Activated CD8-positive, alpha-beta T cell treated with anti-CD3 and anti-CD28 coated beads, Interleukin-2, amount 10 ng/mL, durations not matched to agents 7 days and 5 days (primary cell): ENCODE measurements at regions not wholly inside any gene's neighbourhood (a gene's known extent, or its start where the extent isn't known, plus 50 kb on each side); places are given as distances from the start of the nearest gene placed in this dataset.
"Not testable (repeated sequence)": the region's sequence is repeated elsewhere in the genome, so short reads cannot be mapped to it uniquely, and the experiment has no call there.

Experiments used
- ATAC-seq: fragments of 150-1000 bp; cut with Tn5 transposase; one replicate; pipeline ENCODE4 v1.10.0; 2021; ENCODE audit warnings: moderate library complexity
- CTCF ChIA-PET: fragments of 350-600 bp; sonication (Branson Sonifier 250); formaldehyde crosslinking; loops from one replicate; lab custom pipeline; 2021; ENCODE audit warnings: antibody characterized with exemption; lab: Charles Lee
- POLR2A ChIA-PET: fragments of 350-600 bp; sonication (Branson Sonifier 250); formaldehyde crosslinking; loops from one replicate; lab custom pipeline; 2021; ENCODE audit warnings: antibody characterized with exemption; lab: Charles Lee
- DNase-seq: peaks from one replicate; pipeline ENCODE4 v3.0.0-alpha.2; 2020
- H3K27ac Mint-ChIP-seq: one replicate; pipeline ENCODE4 v1.8.0; 2021; ENCODE audit warnings: mild to moderate bottlenecking, mixed read lengths
- H3K27me3 Mint-ChIP-seq: one replicate; pipeline ENCODE4 v1.8.0; 2021; ENCODE audit warnings: low read depth, mixed read lengths
- H3K36me3 Mint-ChIP-seq: one replicate; pipeline ENCODE4 v1.8.0; 2021; ENCODE audit warnings: low read depth, mixed read lengths
- H3K4me1 Mint-ChIP-seq: one replicate; pipeline ENCODE4 v1.8.0; 2021; ENCODE audit warnings: low read depth, mixed read lengths
- H3K4me3 Mint-ChIP-seq: one replicate; pipeline ENCODE4 v1.8.0; 2021; ENCODE audit warnings: mild to moderate bottlenecking, mixed read lengths
- H3K9me3 Mint-ChIP-seq: one replicate; pipeline ENCODE4 v1.8.0; 2022; ENCODE audit warnings: mixed read lengths; ENCODE audit not compliant: insufficient read depth

- no peak for DNase-seq
- Mint-ChIP-seq H3K36me3 (no peaks in the 10 kb centered on the region), H3K4me3 (no peak overlapping the region), H3K27ac (no peak overlapping the region), H3K4me1 (no peaks in the 10 kb centered on the region), H3K27me3 (peaks cover 2% of the 10 kb centered on the region), H3K9me3 (no peaks in the 10 kb centered on the region)
- ChIA-PET POLR2A (no interaction called here), CTCF (no interaction called here)
- ATAC-seq = no peak
These were observed 63.1 kb downstream of the MTNR1B start for GRCh38 chr11:93032580-93032979.

DNA sequence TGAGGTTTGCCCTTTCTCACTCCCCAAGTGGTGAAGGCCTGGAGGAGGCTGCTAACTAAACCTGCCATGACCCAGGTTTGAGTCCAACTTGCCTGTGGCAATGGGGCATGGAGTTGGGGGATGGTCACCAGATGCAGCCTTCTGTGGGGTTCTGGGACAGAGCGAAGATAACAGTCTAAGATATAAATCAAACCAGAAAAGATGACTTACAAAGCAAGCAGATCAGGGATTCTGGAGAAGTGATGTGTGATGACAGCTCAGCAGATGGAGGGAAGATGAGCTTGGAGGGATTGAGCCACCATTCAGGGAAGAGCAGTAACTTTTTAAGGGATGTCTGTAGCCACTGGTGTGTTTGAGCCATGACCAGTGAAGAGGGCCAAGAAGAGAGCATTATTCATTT is 63.6 kb downstream of the MTNR1B start:
- CTCF ChIA-PET = no interaction called here
- ATAC-seq = no peak
- no peaks in the 10 kb centered on the region for H3K9me3 Mint-ChIP-seq

GRCh38 chr11:93034031-93034722 is 64.7 kb downstream of the MTNR1B start:
- Mint-ChIP-seq H3K9me3 (no peaks in the 10 kb centered on the region), H3K4me1 (no peaks in the 10 kb centered on the region), H3K27me3 (peaks cover 5% of the 10 kb centered on the region), H3K36me3 (no peaks in the 10 kb centered on the region), H3K27ac (no peak overlapping the region), H3K4me3 (no peak overlapping the region)
- DNase-seq (no peak), ATAC-seq (no peak)
- ChIA-PET POLR2A (no interaction called here), CTCF (no interaction called here)

More for the DNA sequence above, 63.6 kb downstream of the MTNR1B start:
- no peak overlapping the region for H3K27ac Mint-ChIP-seq
- no peaks in the 10 kb centered on the region for H3K4me1 Mint-ChIP-seq
- POLR2A ChIA-PET = no interaction called here
- peaks cover 2% of the 10 kb centered on the region for H3K27me3 Mint-ChIP-seq
- H3K36me3 Mint-ChIP-seq = no peaks in the 10 kb centered on the region
- no peak for DNase-seq
- H3K4me3 Mint-ChIP-seq = no peak overlapping the region

DNA sequence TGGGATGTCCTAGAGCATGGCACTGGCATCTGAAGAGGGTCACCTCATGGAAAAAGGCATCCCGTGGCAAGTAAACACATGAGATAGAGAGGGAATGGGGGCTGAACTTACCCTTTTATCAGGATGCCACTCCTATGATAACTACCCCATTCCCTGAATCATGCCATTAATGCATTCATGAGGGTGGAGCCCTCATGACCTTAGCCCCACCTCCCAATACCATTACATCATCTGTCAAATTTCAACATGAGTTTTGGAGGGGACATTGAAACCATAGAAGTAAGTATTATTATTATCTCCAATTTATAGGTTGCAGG is 65.2 kb downstream of the MTNR1B start:
- Mint-ChIP-seq H3K4me1 (no peaks in the 10 kb centered on the region), H3K36me3 (no peaks in the 10 kb centered on the region), H3K27me3 (peaks cover 5% of the 10 kb centered on the region), H3K4me3 (no peak overlapping the region), H3K9me3 (no peaks in the 10 kb centered on the region), H3K27ac (no peak overlapping the region)
- ATAC-seq = no peak
- no peak for DNase-seq
- CTCF ChIA-PET = no interaction called here
- POLR2A ChIA-PET = no interaction called here

DNA sequence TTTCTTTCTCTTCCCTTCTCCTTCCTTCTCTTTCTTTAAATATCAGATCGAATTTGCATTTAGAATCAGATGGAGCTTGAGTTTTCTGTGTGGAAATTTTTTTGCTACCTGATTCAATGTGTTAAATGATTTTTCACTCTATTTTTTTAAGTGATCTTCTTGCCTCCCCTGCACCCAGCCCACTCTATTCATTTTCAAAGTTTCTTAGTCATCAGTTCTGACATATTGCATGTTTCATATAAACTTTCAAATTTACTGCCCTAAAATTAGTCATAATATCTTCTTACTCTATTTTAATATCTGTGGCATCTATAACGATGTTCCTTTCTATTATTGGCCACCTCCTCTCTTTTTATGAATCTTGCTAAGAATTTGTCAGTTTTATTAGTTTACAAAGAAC is 69.1 kb downstream of the MTNR1B start:
- Mint-ChIP-seq H3K27me3 (peaks cover 5% of the 10 kb centered on the region), H3K36me3 (no peaks in the 10 kb centered on the region), H3K4me1 (no peaks in the 10 kb centered on the region), H3K9me3 (no peaks in the 10 kb centered on the region), H3K4me3 (no peak overlapping the region), H3K27ac (no peak overlapping the region)
- ATAC-seq (no peak), DNase-seq (no peak)
- POLR2A ChIA-PET = no interaction called here
- CTCF ChIA-PET = no interaction called here

DNA sequence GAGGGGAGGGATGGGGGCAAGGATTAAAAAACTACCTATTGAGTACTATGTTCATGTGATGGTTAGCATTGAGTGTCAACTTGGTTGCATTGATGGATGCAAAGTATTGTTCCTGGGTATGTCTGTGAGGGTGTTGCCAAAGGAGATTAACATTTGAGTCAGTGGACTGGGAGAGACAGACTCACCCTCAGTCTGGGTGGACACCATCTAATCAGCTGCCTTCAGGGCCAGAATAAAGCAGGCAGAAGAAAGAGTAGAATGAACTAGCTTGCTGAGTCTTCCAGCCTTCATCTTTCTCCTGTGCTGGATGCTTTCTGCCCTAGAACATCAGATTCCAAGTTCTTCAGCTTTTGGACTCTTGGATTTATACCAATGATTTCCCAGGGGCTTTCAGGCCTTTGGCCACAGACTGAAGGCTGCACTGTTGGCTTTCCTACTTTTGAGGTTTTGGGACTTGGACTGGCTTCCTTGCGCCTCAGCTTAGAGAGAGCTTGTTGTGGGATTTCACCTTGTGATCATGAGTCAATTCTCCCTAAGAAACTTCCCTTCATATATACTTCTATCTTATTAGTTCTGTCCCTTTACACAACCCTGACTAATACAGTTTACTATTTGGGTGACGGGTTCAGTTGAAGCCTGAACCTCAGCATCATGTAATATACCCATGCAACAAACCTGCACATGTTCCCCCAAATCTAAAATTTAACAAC is 70.2 kb downstream of the MTNR1B start:
- Mint-ChIP-seq H3K9me3 (no peaks in the 10 kb centered on the region), H3K4me3 (no peak overlapping the region), H3K4me1 (no peaks in the 10 kb centered on the region), H3K27ac (no peak overlapping the region), H3K27me3 (peaks cover 5% of the 10 kb centered on the region), H3K36me3 (no peaks in the 10 kb centered on the region)
- ChIA-PET CTCF (no interaction called here), POLR2A (no interaction called here)
- DNase-seq (no peak), ATAC-seq (no peak)

GRCh38 chr11:93041682-93042081 is 72.2 kb downstream of the MTNR1B start:
- ATAC-seq = no peak
- ChIA-PET CTCF (interaction anchor here (0.6 kb wide), 1 partner anchor 40 kb away, joined by 3 read pairs; no protein-coding TSS in a partner anchor), POLR2A (no interaction called here)
- Mint-ChIP-seq H3K27me3 (peaks cover 3% of the 10 kb centered on the region), H3K4me3 (no peak overlapping the region), H3K9me3 (no peaks in the 10 kb centered on the region), H3K27ac (no peak overlapping the region), H3K36me3 (no peaks in the 10 kb centered on the region), H3K4me1 (no peaks in the 10 kb centered on the region)
- DNase-seq = no peak

- CTCF ChIA-PET, H3K4me1 Mint-ChIP-seq, H3K27ac Mint-ChIP-seq, H3K27me3 Mint-ChIP-seq, H3K4me3 Mint-ChIP-seq, DNase-seq, H3K9me3 Mint-ChIP-seq, POLR2A ChIA-PET, H3K36me3 Mint-ChIP-seq, ATAC-seq: not testable (repeated sequence)
These were observed 73.7 kb downstream of the MTNR1B start for GRCh38 chr11:93043186-93043585.

DNA sequence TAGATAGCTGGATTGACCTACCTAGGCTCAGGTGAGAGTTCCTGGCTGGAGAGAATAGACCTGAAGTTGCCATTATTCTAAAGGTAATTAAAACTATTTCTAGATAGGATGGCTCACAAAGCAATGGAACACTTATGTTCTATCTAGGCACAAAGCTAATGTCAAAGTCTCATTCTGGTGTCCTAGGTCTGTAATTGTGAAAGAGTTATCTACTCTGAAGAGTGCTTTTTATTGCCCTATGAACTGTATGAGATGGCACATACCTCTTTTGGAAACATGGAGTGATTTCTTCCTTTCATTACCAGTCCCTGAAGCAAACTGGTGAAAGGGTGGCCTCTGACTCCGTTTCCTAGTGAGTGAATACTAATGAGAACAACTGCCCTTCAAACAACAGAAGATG is 80.3 kb downstream of the MTNR1B start:
- Mint-ChIP-seq H3K27ac (no peak overlapping the region), H3K27me3 (no peaks in the 10 kb centered on the region), H3K9me3 (no peaks in the 10 kb centered on the region), H3K4me3 (no peak overlapping the region), H3K4me1 (no peaks in the 10 kb centered on the region), H3K36me3 (no peaks in the 10 kb centered on the region)
- CTCF ChIA-PET = no interaction called here
- POLR2A ChIA-PET = no interaction called here
- no peak for DNase-seq
- no peak for ATAC-seq

- no peaks in the 10 kb centered on the region for H3K9me3 Mint-ChIP-seq
- no peak overlapping the region for H3K4me3 Mint-ChIP-seq
- ChIA-PET CTCF (no interaction called here), POLR2A (no interaction called here)
- H3K27me3 Mint-ChIP-seq = no peaks in the 10 kb centered on the region
- no peak overlapping the region for H3K27ac Mint-ChIP-seq
- ATAC-seq (no peak), DNase-seq (no peak)
- H3K4me1 Mint-ChIP-seq = no peaks in the 10 kb centered on the region
- H3K36me3 Mint-ChIP-seq = no peaks in the 10 kb centered on the region
These were observed 81.7 kb downstream of the MTNR1B start for GRCh38 chr11:93051186-93051585.

- Mint-ChIP-seq H3K36me3 (no peaks in the 10 kb centered on the region), H3K27me3 (no peaks in the 10 kb centered on the region), H3K9me3 (no peaks in the 10 kb centered on the region), H3K4me3 (no peak overlapping the region), H3K4me1 (no peaks in the 10 kb centered on the region), H3K27ac (no peak overlapping the region)
- DNase-seq (no peak), ATAC-seq (no peak)
- CTCF ChIA-PET = no interaction called here
- POLR2A ChIA-PET = no interaction called here
These were observed 84.4 kb downstream of the MTNR1B start for GRCh38 chr11:93053864-93054263.

- ChIA-PET CTCF (no interaction called here), POLR2A (no interaction called here)
- ATAC-seq (no peak), DNase-seq (no peak)
- H3K27ac Mint-ChIP-seq = no peak overlapping the region
- no peak overlapping the region for H3K4me3 Mint-ChIP-seq
- no peaks in the 10 kb centered on the region for H3K36me3 Mint-ChIP-seq
- H3K9me3 Mint-ChIP-seq = no peaks in the 10 kb centered on the region
- H3K27me3 Mint-ChIP-seq = no peaks in the 10 kb centered on the region
- no peaks in the 10 kb centered on the region for H3K4me1 Mint-ChIP-seq
These were observed 84.8 kb downstream of the MTNR1B start for GRCh38 chr11:93054279-93054678.
